GM23338 (cell line): ENCODE measurements at regions not wholly inside any gene's neighbourhood (a gene's known extent, or its start where the extent isn't known, plus 50 kb on each side); places are given as distances from the start of the nearest gene placed in this dataset.

ENCODE experiments used
- ATAC-seq: fragments of 200-7000 bp; cut with Tn5 transposase; 3 replicates; pipeline ENCODE4 v1.9.1; 2020
- DNase-seq: peaks from one replicate; pipeline ENCODE4 v3.0.0-alpha.2; 2015; ENCODE audit warnings: low spot score
- H2AFZ ChIP-seq: fragments of 200-600 bp; sonication (generic); 2 replicates; pipeline ENCODE4 v1.8.0; 2016; ENCODE audit warnings: antibody characterized with exemption, mild to moderate bottlenecking, moderate library complexity
- H3F3A ChIP-seq: fragments of 200-600 bp; sonication (generic); replicated peaks from 2 replicates; pipeline ENCODE4 v1.8.0; 2017; ENCODE audit warnings: antibody characterized with exemption, mixed run types, low read depth
- H3K27ac ChIP-seq: fragments of 200-600 bp; sonication (generic); 2 replicates; pipeline ENCODE4 v1.6.1; 2016; ENCODE audit warnings: low read depth
- H3K27me3 ChIP-seq: fragments of 200-600 bp; sonication (generic); 2 replicates; pipeline ENCODE4 v1.8.0; 2016; ENCODE audit warnings: mild to moderate bottlenecking, mixed run types, moderate library complexity; ENCODE audit not compliant: insufficient read depth
- H3K36me3 ChIP-seq: fragments of 200-600 bp; sonication (generic); 2 replicates; pipeline ENCODE4 v1.8.0; 2016; ENCODE audit warnings: mild to moderate bottlenecking; ENCODE audit not compliant: insufficient read depth
- H3K4me1 ChIP-seq: fragments of 200-600 bp; sonication (generic); 2 replicates; pipeline ENCODE4 v1.8.0; 2016; ENCODE audit warnings: mild to moderate bottlenecking, moderate library complexity; ENCODE audit not compliant: insufficient read depth
- H3K4me2 ChIP-seq: fragments of 200-600 bp; sonication (generic); 2 replicates; pipeline ENCODE4 v1.7.1; 2017; ENCODE audit warnings: mixed run types
- H3K4me3 ChIP-seq: fragments of 200-600 bp; sonication (generic); 2 replicates; pipeline ENCODE4 v1.6.1; 2016; ENCODE audit warnings: mixed run types
- H3K79me2 ChIP-seq: fragments of 200-600 bp; sonication (generic); replicated peaks from 2 replicates; pipeline ENCODE4 v1.8.0; 2017; ENCODE audit warnings: mild to moderate bottlenecking; ENCODE audit not compliant: insufficient read depth
- H3K9me2 ChIP-seq: fragments of 200-600 bp; sonication (generic); 2 replicates; pipeline ENCODE4 v1.8.0; 2017; ENCODE audit not compliant: insufficient read depth
- H4K20me1 ChIP-seq: fragments of 200-600 bp; sonication (generic); replicated peaks from 2 replicates; pipeline ENCODE4 v1.8.0; 2017; ENCODE audit warnings: mild to moderate bottlenecking; ENCODE audit not compliant: insufficient read depth
- H3K27ac Mint-ChIP-seq: 2 replicates; pipeline ENCODE4 v1.8.0; 2020; ENCODE audit warnings: inconsistent platforms, mild to moderate bottlenecking, moderate library complexity, mixed read lengths
- H3K27me3 Mint-ChIP-seq: 3 replicates; pipeline ENCODE4 v1.8.0; 2022; ENCODE audit warnings: low read depth, mild to moderate bottlenecking, moderate library complexity, mixed read lengths, inconsistent platforms; ENCODE audit not compliant: insufficient read depth, poor library complexity
- H3K36me3 Mint-ChIP-seq: 3 replicates; pipeline ENCODE4 v1.8.0; 2021; ENCODE audit warnings: low read depth, mild to moderate bottlenecking, inconsistent platforms, moderate library complexity, mixed read lengths
- H3K4me1 Mint-ChIP-seq: 3 replicates; pipeline ENCODE4 v1.8.0; 2020; ENCODE audit warnings: mild to moderate bottlenecking, inconsistent platforms, mixed read lengths
- H3K4me3 Mint-ChIP-seq: 3 replicates; pipeline ENCODE4 v1.8.0; 2021; ENCODE audit warnings: moderate library complexity, mild to moderate bottlenecking, inconsistent platforms, mixed read lengths
- H3K9me3 Mint-ChIP-seq: 3 replicates; pipeline ENCODE4 v1.8.0; 2020; ENCODE audit warnings: moderate library complexity, mild to moderate bottlenecking, inconsistent platforms, mixed read lengths
- CREB1 ChIP-seq: fragments of 250-450 bp; sonication (Bioruptor Pico); IDR thresholded peaks from 2 replicates; pipeline ENCODE4 v1.5.0; 2020; ENCODE audit warnings: low read depth, mild to moderate bottlenecking, moderate library complexity
- EZH2 ChIP-seq: fragments of 200-600 bp; sonication (generic); IDR thresholded peaks from one replicate; pipeline ENCODE4 v1.8.0; 2017; ENCODE audit warnings: antibody characterized with exemption, mild to moderate bottlenecking, low read depth; ENCODE audit not compliant: unreplicated experiment
- EZH2phosphoT487 ChIP-seq: fragments of 200-600 bp; sonication (generic); IDR thresholded peaks from one replicate; pipeline ENCODE4 v1.8.1; 2018; ENCODE audit warnings: antibody characterized with exemption; ENCODE audit not compliant: unreplicated experiment
- JUNB ChIP-seq: IDR thresholded peaks from one replicate; pipeline ENCODE4 v1.6.1; 2016; ENCODE audit warnings: antibody characterized with exemption; ENCODE audit not compliant: unreplicated experiment
- NANOG ChIP-seq: IDR thresholded peaks from 2 replicates; pipeline ENCODE4 v1.6.1; 2016; ENCODE audit warnings: antibody characterized with exemption, borderline replicate concordance
- POLR2AphosphoS5 ChIP-seq: IDR thresholded peaks from 2 replicates; pipeline ENCODE4 v1.6.1; 2016; ENCODE audit warnings: antibody characterized with exemption, low read depth
- REST ChIP-seq: IDR thresholded peaks from one replicate; pipeline ENCODE4 v1.6.1; 2018; ENCODE audit warnings: antibody characterized with exemption; ENCODE audit not compliant: unreplicated experiment
- STAT1 ChIP-seq: IDR thresholded peaks from one replicate; pipeline ENCODE4 v1.6.1; 2016; ENCODE audit warnings: antibody characterized with exemption; ENCODE audit not compliant: unreplicated experiment
- ZNF114 ChIP-seq: fragments of 250-450 bp; sonication (Bioruptor Pico); IDR thresholded peaks from 2 replicates; pipeline ENCODE4 v1.5.0; 2020; ENCODE audit warnings: mild to moderate bottlenecking, moderate library complexity
- ZNF331 ChIP-seq: fragments of 250-450 bp; sonication (Bioruptor Pico); IDR thresholded peaks from 2 replicates; pipeline ENCODE4 v1.5.0; 2020; ENCODE audit warnings: low read depth, mild to moderate bottlenecking, moderate library complexity
- ZNF462 ChIP-seq: fragments of 250-450 bp; sonication (Bioruptor Pico); IDR thresholded peaks from 2 replicates; pipeline ENCODE4 v1.5.0; 2020; ENCODE audit warnings: mild to moderate bottlenecking, moderate library complexity
- TF ChIP-seq, protein P1 (sequence below), 2 experiments: fragments of 200-600 bp in 1 of 2; sonication (generic) in 1 of 2; conservative IDR thresholded peaks; 2 replicates each; pipeline versions ENCODE4 v1.5.1 to v1.6.1; 2016 to 2017; ENCODE audit warnings: antibody characterized with exemption in 2 of 2, low read depth in 2 of 2, mild to moderate bottlenecking in 2 of 2, moderate library complexity in 1 of 2

DNA sequence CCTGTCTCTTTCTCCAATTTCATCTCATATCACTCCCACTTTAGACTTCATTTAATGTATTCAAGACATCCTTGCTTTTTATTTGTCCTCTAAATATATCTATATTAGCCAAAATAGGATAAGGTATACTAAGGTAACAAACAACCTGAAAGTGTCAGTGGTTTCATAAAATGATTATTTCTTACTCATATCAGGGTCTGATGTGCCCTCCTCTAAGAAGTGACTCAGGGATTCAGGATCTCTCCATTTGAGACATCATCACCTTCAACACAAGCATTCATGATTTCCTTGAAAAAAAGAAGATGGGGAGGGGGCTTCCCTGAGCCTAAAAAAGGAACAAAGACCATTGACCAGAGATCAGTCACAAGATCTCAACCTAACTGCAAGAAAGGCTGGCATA lies 131.4 kb upstream of the POU2AF2 start:
- Histone ChIP-seq H3K4me3 (no peak overlapping the region), H3K27me3 (no peaks in the 10 kb centered on the region), H3F3A (no peaks in the 10 kb centered on the region), H3K79me2 (no peaks in the 10 kb centered on the region), H4K20me1 (no peaks in the 10 kb centered on the region), H2AFZ (no peak overlapping the region), H3K27ac (no peak overlapping the region), H3K4me1 (no peaks in the 10 kb centered on the region), H3K36me3 (no peaks in the 10 kb centered on the region), H3K4me2 (no peak overlapping the region), H3K9me2 (no peaks in the 10 kb centered on the region)
- peaks cover 3% of the 10 kb centered on the region; the same call in 1 of the 3 replicates for H3K4me1 Mint-ChIP-seq
- TF ChIP-seq ZNF331 (no peak), STAT1 (no peak)
- ATAC-seq (no peak), DNase-seq (no peak)
- H3K36me3 Mint-ChIP-seq: no peaks in the 10 kb centered on the region; the same call in 2 of the 3 replicates
- H3K27me3 Mint-ChIP-seq: peaks cover 4% of the 10 kb centered on the region
- no peaks in the 10 kb centered on the region for H3K9me3 Mint-ChIP-seq
- no peak overlapping the region for H3K4me3 Mint-ChIP-seq
- H3K27ac Mint-ChIP-seq: no peak overlapping the region

DNA sequence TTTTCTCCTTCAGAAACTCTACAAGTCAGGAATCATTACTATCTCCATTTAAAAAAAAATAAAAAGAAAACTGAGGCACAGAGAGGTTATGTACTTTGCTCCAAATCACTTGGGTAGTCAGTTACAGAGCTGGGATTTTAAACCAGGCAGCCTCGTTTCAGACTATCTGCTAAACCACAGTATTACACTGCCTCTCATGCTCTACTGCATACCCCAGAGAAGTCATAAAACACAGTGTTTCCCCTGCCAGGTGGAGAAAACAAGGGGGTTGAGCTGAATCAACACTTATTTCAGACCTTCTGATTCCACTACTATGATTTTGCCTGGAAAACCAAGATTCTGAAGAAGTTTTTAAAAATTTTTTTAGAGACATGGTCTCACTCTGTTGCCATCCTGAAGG lies 132.9 kb upstream of the POU2AF2 start:
- ATAC-seq (no peak), DNase-seq (no peak)
- H3K4me3 ChIP-seq: no peak overlapping the region
- H3K27ac ChIP-seq: no peak overlapping the region
- H4K20me1 ChIP-seq: no peaks in the 10 kb centered on the region
- H3K27me3 ChIP-seq: no peaks in the 10 kb centered on the region
- Mint-ChIP-seq H3K27ac (no peak overlapping the region), H3K9me3 (no peaks in the 10 kb centered on the region), H3K4me3 (no peak overlapping the region), H3K27me3 (peaks cover 2% of the 10 kb centered on the region), H3K36me3 (no peaks in the 10 kb centered on the region), H3K4me1 (peaks cover 3% of the 10 kb centered on the region; the same call in 1 of the 3 replicates)
- no peaks in the 10 kb centered on the region for H3K9me2 ChIP-seq
- H2AFZ ChIP-seq: no peak overlapping the region
- H3K4me1 ChIP-seq: no peaks in the 10 kb centered on the region
- H3K79me2 ChIP-seq: no peaks in the 10 kb centered on the region
- H3F3A ChIP-seq: no peaks in the 10 kb centered on the region
- no peaks in the 10 kb centered on the region for H3K36me3 ChIP-seq
- H3K4me2 ChIP-seq: no peak overlapping the region
- TF ChIP-seq ZNF114 (CRISPR knock-in tag) (no peak), NANOG (no peak), REST (no peak), EZH2 (no peak), POLR2AphosphoS5 (no peak), EZH2phosphoT487 (no peak), ZNF331 (no peak), STAT1 (no peak), JUNB (no peak), CREB1 (no peak), ZNF462 (CRISPR knock-in tag) (no peak)
- TF ChIP-seq, protein P1, sequence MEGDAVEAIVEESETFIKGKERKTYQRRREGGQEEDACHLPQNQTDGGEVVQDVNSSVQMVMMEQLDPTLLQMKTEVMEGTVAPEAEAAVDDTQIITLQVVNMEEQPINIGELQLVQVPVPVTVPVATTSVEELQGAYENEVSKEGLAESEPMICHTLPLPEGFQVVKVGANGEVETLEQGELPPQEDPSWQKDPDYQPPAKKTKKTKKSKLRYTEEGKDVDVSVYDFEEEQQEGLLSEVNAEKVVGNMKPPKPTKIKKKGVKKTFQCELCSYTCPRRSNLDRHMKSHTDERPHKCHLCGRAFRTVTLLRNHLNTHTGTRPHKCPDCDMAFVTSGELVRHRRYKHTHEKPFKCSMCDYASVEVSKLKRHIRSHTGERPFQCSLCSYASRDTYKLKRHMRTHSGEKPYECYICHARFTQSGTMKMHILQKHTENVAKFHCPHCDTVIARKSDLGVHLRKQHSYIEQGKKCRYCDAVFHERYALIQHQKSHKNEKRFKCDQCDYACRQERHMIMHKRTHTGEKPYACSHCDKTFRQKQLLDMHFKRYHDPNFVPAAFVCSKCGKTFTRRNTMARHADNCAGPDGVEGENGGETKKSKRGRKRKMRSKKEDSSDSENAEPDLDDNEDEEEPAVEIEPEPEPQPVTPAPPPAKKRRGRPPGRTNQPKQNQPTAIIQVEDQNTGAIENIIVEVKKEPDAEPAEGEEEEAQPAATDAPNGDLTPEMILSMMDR (conservative IDR thresholded peaks at IDR 0.05; ENCODE audit: low read depth in 2 of 2): no peak
